GM19043 (cell line): ENCODE measurements at regions not wholly inside any gene's neighbourhood (a gene's known extent, or its start where the extent isn't known, plus 50 kb on each side); places are given as distances from the start of the nearest gene placed in this dataset.
"Not testable (repeated sequence)": the region's sequence is repeated elsewhere in the genome, so short reads cannot be mapped to it uniquely, and the experiment has no call there.

Source experiments
- ATAC-seq: cut with Tn5 transposase; IDR thresholded peaks from one replicate; pipeline ENCODE4 v1.9.1; 2021; ENCODE audit warnings: low read depth; ENCODE audit not compliant: unreplicated experiment

DNA sequence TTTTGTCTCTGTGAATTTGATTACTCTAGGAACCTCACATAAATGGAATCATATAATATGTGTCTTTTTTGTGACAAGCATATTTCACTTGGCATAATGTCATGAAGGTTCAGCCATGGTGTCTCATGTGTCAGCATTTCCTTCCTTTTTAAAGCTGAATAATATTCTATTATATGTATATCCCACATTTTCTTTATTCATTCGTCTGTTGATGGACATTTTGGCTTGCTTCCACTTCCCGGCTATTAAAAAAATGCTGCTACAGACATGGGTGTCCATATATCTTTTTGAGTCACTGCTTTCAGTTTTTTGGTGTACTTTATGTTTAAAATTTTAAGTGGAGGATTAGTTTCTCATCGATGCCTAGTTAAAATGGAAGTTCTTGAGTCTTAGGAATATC, 59.8 kb upstream of the C5orf63 start:
- no peak for ATAC-seq

DNA sequence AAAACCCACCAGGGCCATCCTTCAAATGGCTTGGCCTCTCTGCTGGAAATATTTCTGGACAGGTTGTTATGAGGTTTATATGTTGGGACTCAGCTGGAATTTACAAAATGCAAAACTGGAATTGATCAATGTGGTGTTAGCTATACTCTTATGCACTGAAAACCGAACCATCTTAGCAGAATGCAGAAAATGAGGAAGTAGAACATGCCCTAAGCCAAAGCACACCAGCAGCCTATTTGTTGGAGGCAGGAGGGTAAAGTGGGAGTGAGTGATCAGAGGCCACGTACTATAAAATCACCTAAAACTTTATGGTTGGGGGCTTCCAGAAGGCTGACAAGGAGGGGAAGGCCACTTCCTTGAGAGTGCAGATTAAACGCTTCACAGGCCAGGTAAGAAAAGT, 63.6 kb upstream of the C5orf63 start:
- no peak for ATAC-seq

DNA sequence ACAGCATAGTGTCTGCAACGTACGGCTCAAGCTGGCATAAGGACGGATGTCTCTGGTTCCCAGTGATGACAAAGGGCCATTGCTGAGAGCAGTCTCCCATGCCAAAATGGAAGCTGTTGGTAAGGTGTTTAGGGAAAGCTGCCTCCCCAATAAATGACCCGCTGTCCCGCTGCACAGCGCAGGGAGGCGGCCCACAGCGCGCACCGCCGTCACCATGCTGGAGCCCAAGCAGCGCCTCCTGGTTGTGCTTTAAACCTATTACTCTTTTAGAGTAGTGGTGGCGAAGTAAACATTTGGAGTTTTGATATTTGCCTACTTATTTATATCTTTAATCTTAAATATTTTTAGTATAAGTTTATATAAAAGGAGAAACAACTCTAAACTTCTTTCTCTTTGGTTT, 70.4 kb upstream of the C5orf63 start:
- no peak for ATAC-seq

DNA sequence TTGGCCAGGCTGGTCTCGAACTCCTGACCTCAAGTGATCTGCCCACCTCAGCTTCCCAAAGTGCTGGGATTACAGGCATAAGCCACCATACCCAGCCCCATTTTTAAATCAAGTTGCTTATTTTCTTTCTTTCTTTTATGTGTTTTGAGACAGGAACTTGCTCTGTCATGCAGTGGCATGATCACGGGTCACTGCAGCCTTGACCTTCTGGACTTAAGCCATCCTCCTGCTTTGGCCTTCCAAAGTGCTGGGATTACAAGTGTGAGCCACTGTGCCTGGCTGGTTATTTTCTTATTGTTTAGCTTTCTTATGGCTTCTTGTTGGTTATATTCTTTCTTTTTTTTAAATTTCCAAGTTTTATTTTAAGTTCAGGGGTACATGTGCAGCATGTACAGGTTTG, 79.7 kb upstream of the C5orf63 start:
- no peak for ATAC-seq

DNA sequence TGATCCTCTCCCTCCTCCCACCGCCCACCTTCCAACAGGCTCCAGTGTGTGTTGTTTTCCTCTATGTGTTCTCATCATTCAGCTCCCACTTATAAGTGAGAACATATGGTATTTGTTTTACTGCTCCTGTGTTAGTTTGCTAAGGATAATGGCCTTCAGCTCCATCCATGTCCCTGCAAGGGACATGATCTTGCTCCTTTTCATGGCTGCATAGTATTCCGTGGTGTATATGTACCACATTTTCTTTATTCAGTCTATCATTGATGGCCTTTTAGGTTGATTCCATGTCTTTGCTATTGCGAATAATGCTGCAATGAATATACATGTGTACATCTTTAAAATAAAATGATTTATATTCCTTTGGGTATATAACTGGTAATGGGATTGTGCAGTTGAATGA, 80.2 kb upstream of the C5orf63 start:
- ATAC-seq = no peak

DNA sequence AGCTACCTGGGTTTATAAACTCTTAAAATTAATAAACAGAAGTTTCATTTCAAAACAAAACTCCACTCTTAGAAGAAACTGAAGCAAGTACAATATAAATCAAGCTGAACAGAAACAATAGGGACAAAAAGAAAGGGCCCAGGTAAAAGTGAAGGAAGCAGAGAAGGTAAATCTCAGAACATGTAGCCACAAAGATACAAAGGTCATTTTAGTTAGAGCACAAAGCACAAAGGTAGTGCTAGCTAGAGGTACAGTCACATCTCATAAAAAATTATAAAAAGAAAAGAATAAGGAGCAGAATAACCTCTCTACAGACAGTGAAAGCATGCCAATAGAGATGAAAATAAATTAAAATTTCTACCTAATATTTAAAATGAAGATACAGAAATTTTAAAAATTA, 90.4 kb upstream of the C5orf63 start:
- ATAC-seq = no peak

DNA sequence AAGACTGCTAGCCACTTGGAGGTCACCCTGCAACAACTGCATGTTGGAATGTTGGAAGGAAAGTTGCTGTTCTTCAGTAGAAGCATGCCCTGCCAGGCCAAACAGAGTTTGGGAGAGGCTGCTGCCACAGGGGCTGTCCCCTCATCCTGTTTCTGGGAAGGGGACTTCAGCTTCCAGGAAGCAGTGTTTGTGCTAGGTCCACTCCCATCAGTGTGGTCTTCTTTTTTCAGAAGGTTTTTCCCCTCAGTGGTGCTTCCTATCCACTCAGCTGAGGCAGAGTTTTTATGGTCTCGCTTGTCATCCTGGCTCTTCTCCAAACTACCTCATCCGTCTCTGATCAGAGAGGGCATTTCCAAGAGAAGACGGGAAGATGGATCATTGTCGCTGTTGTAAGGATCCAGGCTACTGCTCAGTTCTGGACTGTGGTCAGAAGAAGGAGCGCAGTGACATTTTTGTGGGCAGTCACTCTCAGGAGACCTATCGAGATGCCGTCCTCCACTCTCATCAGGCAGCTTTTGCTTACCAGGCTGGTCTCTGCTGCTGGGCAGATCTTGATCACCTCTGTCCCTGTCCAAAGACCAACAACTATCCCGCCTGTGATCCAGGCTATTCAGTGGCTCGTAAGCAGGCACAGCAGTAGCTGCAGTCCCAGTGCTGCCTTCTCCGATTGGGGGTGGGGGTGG, 97.8 kb upstream of the C5orf63 start:
- no peak for ATAC-seq

DNA sequence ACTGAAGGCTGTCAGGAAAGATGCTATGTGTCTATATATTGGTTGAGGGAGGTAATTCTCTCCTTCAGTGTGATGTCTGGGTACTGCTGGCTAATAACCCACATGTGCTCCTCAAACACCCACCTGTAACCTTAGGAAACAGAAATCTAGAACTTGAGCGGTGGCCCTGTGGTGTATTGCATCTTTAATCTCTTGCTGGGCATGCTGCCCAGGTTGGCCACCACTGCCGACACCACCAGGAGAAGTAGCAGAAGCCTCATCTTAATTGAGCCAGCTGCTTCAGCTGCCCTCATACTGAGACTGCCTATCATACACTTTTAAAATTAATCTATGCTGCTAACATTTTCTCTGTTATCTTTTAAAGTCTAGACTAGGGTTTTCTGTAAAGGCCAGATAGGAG, 103.5 kb upstream of the C5orf63 start:
- ATAC-seq = no peak

DNA sequence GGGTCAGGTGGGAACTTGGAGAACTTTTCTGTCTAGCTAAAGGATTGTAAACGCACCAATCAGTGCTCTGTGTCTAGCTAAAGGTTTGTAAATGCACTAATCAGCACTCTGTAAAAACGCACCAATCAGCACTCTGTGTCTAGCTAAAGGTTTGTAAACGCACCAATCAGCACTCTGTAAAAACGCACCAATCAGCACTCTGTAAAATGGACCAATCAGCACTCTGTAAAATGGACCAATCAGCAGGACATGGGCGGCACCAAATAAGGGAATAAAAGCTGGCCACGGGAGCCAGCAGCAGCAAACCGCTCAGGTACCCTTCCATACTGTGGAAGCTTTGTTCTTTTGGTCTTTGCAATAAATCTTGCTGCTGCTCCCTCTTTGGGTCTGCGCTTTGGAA, 108.0 kb upstream of the MEGF10 start:
- ATAC-seq = not testable (repeated sequence)

DNA sequence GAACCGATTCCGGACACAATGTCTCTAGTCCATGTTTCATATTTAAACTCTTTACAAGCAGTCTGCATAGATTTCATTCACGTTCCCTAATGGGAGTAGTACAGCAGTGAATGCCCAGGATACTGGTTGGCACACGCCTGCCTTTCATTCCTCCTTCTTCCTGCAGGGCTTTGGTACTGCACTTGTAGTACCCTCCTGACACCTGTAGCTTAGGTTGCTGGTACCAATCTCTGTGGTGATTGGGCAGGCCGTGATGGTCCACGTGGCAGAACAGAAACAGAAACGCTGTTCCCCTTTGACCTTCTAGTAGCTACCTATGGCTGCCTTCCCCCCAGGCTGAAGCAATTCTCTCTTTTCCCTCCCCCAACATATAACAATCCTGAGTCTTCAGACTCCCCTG, 107.3 kb upstream of the MEGF10 start:
- no peak for ATAC-seq

DNA sequence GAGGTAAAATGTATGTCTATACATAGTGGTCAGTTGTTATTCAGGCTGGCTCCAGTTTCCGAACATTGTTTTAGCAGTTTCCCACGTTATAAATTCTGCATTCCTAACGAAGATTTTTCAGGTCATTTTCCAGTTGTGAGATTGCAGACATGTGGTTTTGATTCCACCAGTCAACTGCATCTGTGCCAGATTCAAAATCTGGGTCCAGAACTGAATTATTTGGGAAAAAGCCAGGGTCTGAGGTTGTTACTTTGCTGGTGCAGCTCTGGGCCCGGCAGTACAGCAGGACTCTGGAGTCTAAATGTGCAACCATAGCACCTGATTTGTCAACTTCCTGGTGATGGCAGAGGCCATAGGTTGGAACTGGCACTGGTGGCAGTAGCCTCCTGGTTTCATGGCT, 105.7 kb upstream of the MEGF10 start:
- ATAC-seq = no peak

DNA sequence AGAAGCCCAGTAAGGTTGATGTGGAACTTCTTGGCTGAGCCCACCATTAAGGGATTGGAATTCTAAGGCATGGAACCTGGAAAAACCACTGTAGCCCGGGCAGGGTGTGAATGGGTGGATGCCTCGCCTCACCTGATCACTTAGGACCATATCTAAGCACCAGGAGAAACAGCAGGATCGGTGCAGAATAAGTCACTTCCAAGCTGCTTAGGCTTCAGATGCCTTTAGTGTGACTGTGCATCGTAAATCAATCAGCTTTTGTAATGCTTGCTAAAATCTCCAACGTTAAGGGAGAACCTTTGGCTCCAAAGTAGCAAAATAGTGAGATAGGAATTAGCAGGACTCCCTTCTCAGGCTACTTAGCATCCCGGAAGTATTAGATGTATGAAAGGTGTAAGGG, 103.9 kb upstream of the MEGF10 start:
- no peak for ATAC-seq

DNA sequence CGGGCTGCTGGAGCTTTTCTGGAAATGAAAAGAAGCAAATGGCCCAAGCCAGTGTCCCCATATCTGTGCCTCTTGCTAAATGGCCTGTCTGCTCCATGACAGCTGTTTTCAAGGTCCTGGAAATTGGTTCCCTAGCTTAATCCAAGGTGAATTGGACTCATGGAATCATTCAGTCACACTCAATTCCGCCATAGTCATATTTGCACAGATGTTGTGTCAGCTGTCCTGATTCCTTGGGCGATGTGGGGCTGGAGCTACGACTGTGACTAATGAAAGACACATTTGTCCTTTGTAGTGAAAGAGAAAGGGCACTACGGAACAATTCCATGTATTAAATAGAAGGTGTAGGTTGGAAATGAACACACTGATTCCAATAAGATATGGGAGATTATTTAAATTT, 102.9 kb upstream of the MEGF10 start:
- ATAC-seq = no peak

DNA sequence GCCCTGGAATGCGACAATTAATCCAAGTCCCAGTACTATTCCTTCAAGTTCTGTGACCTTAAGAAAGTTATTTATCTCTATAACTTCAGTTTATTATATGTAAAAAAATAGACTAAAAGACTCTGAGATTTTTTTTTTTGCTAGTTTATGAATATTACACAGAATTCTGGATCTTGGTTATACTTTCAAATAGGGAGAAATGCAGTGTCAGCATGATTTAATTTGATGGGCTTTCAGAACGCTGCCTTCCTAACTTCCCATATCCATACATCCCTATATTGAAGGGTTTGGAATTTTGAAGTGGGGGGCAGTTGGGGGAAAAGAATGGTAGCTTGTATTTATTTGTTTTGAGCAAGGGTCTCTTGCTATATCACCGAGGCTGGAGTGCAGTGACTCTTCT, 98.4 kb upstream of the MEGF10 start:
- ATAC-seq = no peak

DNA sequence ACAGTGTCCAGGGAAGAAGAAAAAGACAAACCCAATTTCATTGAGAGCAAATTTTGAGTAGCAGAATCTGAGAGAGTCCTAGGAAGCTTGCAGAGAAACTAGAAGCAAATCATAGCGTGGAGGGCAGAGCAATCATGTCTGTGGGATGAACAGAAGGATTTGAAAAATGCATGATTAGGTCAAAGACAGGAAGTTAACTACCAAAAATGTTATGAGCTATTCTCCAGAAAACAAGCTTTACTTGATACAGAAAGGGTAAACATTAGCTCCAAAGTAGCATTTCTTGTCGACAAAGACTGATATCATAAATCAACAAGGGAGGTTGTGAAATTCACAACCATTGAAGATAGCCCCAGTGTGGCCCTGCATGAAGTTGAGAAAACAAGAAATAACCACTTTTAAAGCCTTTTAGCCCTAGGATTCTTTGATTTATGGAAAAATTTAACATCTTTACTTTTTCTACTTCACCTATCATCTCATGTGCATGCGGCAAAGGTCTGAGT, 97.7 kb upstream of the MEGF10 start:
- no peak for ATAC-seq

DNA sequence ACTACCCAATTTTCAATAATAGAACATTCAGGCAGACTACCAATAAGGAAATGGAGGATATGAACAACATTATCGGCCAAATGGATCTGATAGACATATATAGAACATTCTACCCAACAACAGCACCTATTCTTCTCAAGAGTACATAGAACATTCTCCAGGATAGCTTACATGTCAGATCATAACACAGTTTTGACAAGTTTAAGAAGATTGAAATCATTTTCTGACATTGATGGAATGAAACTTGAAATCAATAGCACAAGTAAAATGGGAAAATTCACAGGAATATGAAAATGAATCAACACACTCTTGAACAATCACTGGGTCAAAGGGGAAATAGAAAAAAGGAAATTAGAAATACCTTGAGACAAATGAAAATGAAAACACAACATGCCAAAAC, 94.6 kb upstream of the MEGF10 start:
- ATAC-seq = no peak

DNA sequence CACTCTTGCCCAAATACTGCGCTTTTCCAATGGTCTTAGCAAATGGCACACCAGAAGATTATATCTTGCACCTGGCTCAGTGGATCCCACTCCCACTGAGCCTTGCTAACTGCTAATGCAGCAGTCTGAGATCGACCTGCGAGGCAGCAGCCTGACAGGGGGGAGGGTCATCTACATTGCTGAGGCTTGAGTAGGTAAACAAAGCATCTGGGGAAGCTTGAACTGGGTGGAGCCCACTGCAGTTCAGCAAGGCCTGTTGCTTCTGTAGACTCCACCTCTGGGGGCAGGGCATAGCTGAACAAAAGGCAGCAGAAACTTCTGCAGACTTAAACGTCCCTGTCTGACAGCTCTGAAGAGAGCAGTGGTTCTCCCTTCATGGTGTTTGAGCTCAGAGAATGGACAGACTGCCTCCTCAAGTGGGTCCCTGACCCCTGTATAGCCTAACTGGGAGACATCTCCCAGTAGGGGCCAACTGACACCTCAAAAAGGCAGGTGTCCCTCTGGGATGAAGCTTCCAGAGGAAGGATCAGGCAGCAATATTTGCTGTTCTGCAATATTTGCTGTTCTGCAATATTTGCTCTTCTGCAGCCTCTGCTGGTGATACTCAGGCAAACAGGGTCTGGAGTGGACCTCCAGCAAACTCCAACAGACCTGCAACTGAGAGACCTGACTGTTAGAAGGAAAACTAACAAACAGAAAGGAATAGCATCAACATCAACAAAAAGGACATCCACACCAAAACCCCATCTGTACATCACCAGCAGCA, 93.0 kb upstream of the MEGF10 start:
- ATAC-seq = not testable (repeated sequence)

DNA sequence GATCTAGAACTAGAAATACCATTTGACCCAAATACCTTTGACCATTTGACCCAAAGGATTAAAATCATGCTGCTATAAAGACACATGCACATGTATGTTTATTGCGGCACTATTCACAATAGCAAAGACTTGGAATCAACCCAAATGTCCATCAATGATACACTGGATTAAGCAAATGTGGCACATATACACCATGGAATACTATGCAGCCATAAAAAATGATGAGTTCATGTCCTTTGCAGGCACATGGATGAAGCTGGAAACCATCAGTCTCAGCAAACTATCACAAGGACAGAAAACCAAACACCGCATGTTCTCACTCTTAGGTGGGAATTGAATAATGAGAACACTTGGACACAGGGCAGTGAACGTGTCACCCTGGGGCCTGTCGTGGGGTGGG, 87.9 kb upstream of the MEGF10 start:
- not testable (repeated sequence) for ATAC-seq

DNA sequence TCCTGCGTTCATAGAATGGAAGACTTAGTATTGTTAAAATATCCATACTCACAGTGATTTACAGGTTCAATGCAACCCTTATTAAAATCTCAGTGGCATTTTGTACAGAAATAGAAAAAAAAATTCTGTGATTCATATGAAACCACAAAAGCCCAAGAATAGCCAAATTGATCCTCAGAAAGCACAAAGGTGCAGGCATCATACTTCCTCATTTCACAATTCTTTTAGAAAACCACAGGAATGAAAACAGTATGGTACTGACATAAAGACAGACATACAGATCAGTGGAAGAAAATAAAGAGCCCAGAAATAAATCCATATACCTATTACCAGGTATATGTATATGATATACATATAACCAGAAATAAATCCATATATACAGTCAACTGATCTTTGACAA, 86.8 kb upstream of the MEGF10 start:
- no peak for ATAC-seq

DNA sequence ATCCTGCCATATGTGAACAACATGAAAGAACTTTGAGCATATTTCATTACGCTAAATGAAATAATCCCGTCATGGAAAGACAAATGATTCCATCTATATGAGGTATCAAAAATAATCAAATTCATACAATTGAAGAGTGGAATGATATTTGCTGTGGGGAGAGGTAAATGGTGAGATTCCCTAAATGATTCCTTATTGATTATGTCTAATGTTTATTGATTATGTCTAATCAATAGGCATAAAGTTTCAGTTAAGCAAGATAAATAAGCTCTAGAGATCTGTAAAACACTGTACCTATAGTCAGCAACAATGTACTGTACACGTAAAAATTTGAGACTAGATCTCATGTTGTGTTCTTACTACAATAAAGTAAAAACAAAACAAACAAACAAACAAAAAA, 85.4 kb upstream of the MEGF10 start:
- ATAC-seq = no peak

DNA sequence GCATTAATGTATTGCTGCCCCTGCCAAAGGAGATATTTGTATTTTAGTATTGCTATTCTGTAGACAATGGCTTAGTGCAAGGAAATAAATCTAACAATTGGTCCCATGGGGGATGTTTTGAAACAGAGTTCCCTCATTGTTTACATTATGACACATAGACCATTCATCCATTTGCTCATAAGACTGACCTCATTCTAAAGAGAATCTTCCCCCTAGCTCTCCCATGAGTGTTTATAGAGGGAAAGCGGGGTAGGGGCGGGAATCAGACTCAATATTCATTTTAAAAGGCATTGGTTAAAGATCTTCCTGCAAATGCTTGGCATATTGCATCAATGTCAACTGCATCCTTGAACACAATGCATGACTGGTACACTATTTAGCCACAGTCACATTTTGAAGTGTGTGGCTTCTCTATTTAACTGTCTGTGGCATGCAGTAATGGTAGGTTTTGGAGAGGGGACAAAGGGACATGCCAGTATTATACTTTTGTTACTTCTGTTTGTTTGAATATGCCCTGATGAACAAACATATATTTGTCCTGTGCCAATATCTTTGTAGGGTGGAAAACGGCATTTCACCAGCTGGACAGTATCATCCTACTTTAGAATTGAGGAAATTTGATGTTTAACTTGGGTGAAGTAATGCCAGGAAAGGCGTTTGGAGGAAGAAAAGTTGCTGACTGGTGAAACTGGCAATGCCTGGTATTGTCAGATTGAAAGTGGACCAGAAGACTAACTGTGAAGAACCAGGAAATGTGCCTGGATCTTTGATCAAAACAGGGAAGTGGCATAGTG, 84.1 kb upstream of the MEGF10 start:
- ATAC-seq = no peak
